ENCODE measurements at regions not wholly inside any gene's neighbourhood (a gene's known extent, or its start where the extent isn't known, plus 50 kb on each side); places are given as distances from the start of the nearest gene placed in this dataset.

- TF ChIP-seq CTCF (IDR thresholded peaks at IDR 0.05) (no peak), SIN3A (IDR thresholded peaks at IDR 0.05; ENCODE audit: borderline replicate concordance, insufficient read depth, low read depth, low read length) (no peak), POLR2AphosphoS5 (IDR thresholded peaks at IDR 0.05; ENCODE audit: low read depth, low read length) (no peak), REST (IDR thresholded peaks at IDR 0.05; ENCODE audit: insufficient read depth in 1 of 2, low read depth in 2 of 2, low read length in 1 of 2) (no peak), TCF7L2 (IDR thresholded peaks at IDR 0.05; ENCODE audit: low read depth, low read length) (no peak)
Observed at GRCh38 chrX:110410603-110411002, 52.0 kb downstream of the RTL9 start.

All from Panc1 (cell line).